ENCODE measurements at regions not wholly inside any gene's neighbourhood (a gene's known extent, or its start where the extent isn't known, plus 50 kb on each side); places are given as distances from the start of the nearest gene placed in this dataset.

- Histone ChIP-seq H3K9me3 (replicated peaks in 1 of 2; ENCODE audit: control insufficient read depth in 1 of 2, insufficient read depth in 1 of 2, low read length in 2 of 2) (no peaks in the 10 kb centered on the region), H3K4me1 (ENCODE audit: control insufficient read depth in 1 of 2, insufficient read depth in 2 of 2, low read length in 2 of 2) (no peaks in the 10 kb centered on the region), H3K4me3 (replicated peaks in 1 of 3; ENCODE audit: low read depth in 2 of 3, low read length in 3 of 3) (no peak overlapping the region), H3K79me2 (ENCODE audit: insufficient read depth, low read length) (no peaks in the 10 kb centered on the region), H3K27ac (ENCODE audit: low read depth in 1 of 2, low read length in 2 of 2) (no peak overlapping the region), H4K20me1 (ENCODE audit: insufficient read depth, low read length) (no peaks in the 10 kb centered on the region), H3K36me3 (replicated peaks in 1 of 2; ENCODE audit: control insufficient read depth in 1 of 2, insufficient read depth in 2 of 2, low read length in 2 of 2) (no peaks in the 10 kb centered on the region), H2AFZ (ENCODE audit: insufficient read depth, low read depth, low read length, poor library complexity, severe bottlenecking) (no peak overlapping the region), H3K27me3 (ENCODE audit: control insufficient read depth in 2 of 2, insufficient read depth in 2 of 2, low read length in 2 of 2) (no peaks in the 10 kb centered on the region), H3K4me2 (replicated peaks; ENCODE audit: extremely low read depth, low read length, poor library complexity, severe bottlenecking) (no peak overlapping the region), H3K9ac (ENCODE audit: insufficient read depth, low read length, poor library complexity, severe bottlenecking) (no peak overlapping the region)
- Mint-ChIP-seq H3K36me3 (no peaks in the 10 kb centered on the region), H3K4me1 (peaks cover 7% of the 10 kb centered on the region), H3K27ac (no peak overlapping the region), H3K27me3 (ENCODE audit: low read depth in 3 of 3) (peaks cover 6 to 10% (median 7%) of the 10 kb centered on the region in 3 donors), H3K9me3 (peaks cover 0 to 2% (median 0%) of the 10 kb centered on the region in 7 donors), H3K4me3 (no peak overlapping the region)
- TF ChIP-seq CTCF (IDR thresholded peaks at IDR 0.05), result no peak
- 100% methylated on average over 1 of the region's 4 CpGs for WGBS (ENCODE audit: insufficient coverage)
- intact Hi-C loops (cut with micrococcal nuclease), result no loop called here
- DNase-seq, result no peak
Observed at GRCh38 chr3:197376020-197376419, 77.6 kb upstream of the DLG1 start.

GRCh38 chr3:197375001-197375441 is 76.6 kb upstream of the DLG1 start:
- 100% methylated on average over 4 of the region's 11 CpGs for WGBS (ENCODE audit: insufficient coverage)
- H3K4me2 ChIP-seq (replicated peaks; ENCODE audit: extremely low read depth, low read length, poor library complexity, severe bottlenecking), result no peak overlapping the region
- Mint-ChIP-seq H3K27ac (no peak overlapping the region), H3K4me1 (peaks cover 7% of the 10 kb centered on the region), H3K9me3 (peaks cover 0 to 2% (median 0%) of the 10 kb centered on the region in 7 donors), H3K27me3 (ENCODE audit: low read depth in 3 of 3) (peaks cover 6 to 10% (median 7%) of the 10 kb centered on the region in 3 donors), H3K36me3 (no peaks in the 10 kb centered on the region), H3K4me3 (no peak overlapping the region)
- H3K9ac ChIP-seq (ENCODE audit: insufficient read depth, low read length, poor library complexity, severe bottlenecking), result no peak overlapping the region
- TF ChIP-seq CTCF (IDR thresholded peaks at IDR 0.05), result no peak
- H3K27ac ChIP-seq (ENCODE audit: low read depth in 1 of 2, low read length in 2 of 2), result no peak overlapping the region
- no peak overlapping the region for H3K4me3 ChIP-seq (replicated peaks in 1 of 3; ENCODE audit: low read depth in 2 of 3, low read length in 3 of 3)
- H3K36me3 ChIP-seq (replicated peaks in 1 of 2; ENCODE audit: control insufficient read depth in 1 of 2, insufficient read depth in 2 of 2, low read length in 2 of 2), result no peaks in the 10 kb centered on the region
- no peaks in the 10 kb centered on the region for H3K9me3 ChIP-seq (replicated peaks in 1 of 2; ENCODE audit: control insufficient read depth in 1 of 2, insufficient read depth in 1 of 2, low read length in 2 of 2)
- no peaks in the 10 kb centered on the region for H3K4me1 ChIP-seq (ENCODE audit: control insufficient read depth in 1 of 2, insufficient read depth in 2 of 2, low read length in 2 of 2)
- no peaks in the 10 kb centered on the region for H4K20me1 ChIP-seq (ENCODE audit: insufficient read depth, low read length)
- intact Hi-C loops (cut with micrococcal nuclease), result no loop called here
- H3K27me3 ChIP-seq (ENCODE audit: control insufficient read depth in 2 of 2, insufficient read depth in 2 of 2, low read length in 2 of 2), result no peaks in the 10 kb centered on the region
- no peak overlapping the region for H2AFZ ChIP-seq (ENCODE audit: insufficient read depth, low read depth, low read length, poor library complexity, severe bottlenecking)
- H3K79me2 ChIP-seq (ENCODE audit: insufficient read depth, low read length), result no peaks in the 10 kb centered on the region
- no peak for DNase-seq
